Smooth muscle cell (in vitro differentiated cells): ENCODE measurements at regions not wholly inside any gene's neighbourhood (a gene's known extent, or its start where the extent isn't known, plus 50 kb on each side); places are given as distances from the start of the nearest gene placed in this dataset.

Source experiments
- DNase-seq: peaks from one replicate; lab custom pipeline; 2025; ENCODE audit not compliant: unreplicated experiment; lab: John Stamatoyannopoulos, UW
- H2AFZ ChIP-seq: fragments of 200-600 bp; sonication (generic); 2 replicates; pipeline ENCODE4 v1.6.0; 2016; ENCODE audit warnings: antibody characterized with exemption, low read depth, mild to moderate bottlenecking
- H3F3A ChIP-seq: fragments of 200-600 bp; sonication (generic); 2 replicates; pipeline ENCODE4 v1.6.0; 2017; ENCODE audit warnings: antibody characterized with exemption, low read depth
- H3K27ac ChIP-seq: fragments of 200-600 bp; sonication (generic); 2 replicates; pipeline ENCODE4 v1.5.1; 2016; ENCODE audit warnings: low read depth, mild to moderate bottlenecking
- H3K27me3 ChIP-seq: fragments of 200-600 bp; sonication (generic); 2 replicates; pipeline ENCODE4 v1.6.1; 2016; ENCODE audit warnings: low read depth, mild to moderate bottlenecking
- H3K36me3 ChIP-seq: fragments of 200-600 bp; sonication (generic); 2 replicates; pipeline ENCODE4 v1.5.1; 2016; ENCODE audit warnings: low read depth
- H3K4me1 ChIP-seq: fragments of 200-600 bp; sonication (generic); 2 replicates; pipeline ENCODE4 v1.5.1; 2016; ENCODE audit warnings: low read depth
- H3K4me2 ChIP-seq: fragments of 200-600 bp; sonication (generic); 2 replicates; pipeline ENCODE4 v1.6.0; 2016; ENCODE audit warnings: mild to moderate bottlenecking
- H3K4me3 ChIP-seq: fragments of 200-600 bp; sonication (generic); 2 replicates; pipeline ENCODE4 v1.5.1; 2016; ENCODE audit warnings: mild to moderate bottlenecking
- H3K79me2 ChIP-seq: fragments of 200-600 bp; sonication (generic); 2 replicates; pipeline ENCODE4 v1.6.0; 2016; ENCODE audit warnings: low read depth, mild to moderate bottlenecking
- H3K9ac ChIP-seq: fragments of 200-600 bp; sonication (generic); 2 replicates; pipeline ENCODE4 v1.6.0; 2016; ENCODE audit warnings: low read depth
- H3K9me3 ChIP-seq: fragments of 200-600 bp; sonication (generic); replicated peaks from 2 replicates; pipeline ENCODE4 v1.5.1; 2016; ENCODE audit warnings: low read depth
- H4K20me1 ChIP-seq: fragments of 200-600 bp; sonication (generic); 2 replicates; pipeline ENCODE4 v1.6.0; 2016; ENCODE audit warnings: low read depth
- CTCF ChIP-seq: fragments of 200-600 bp; sonication (generic); IDR thresholded peaks from 2 replicates; pipeline ENCODE4 v1.5.1; 2017; ENCODE audit warnings: borderline replicate concordance, mild to moderate bottlenecking, antibody characterized with exemption; ENCODE audit not compliant: insufficient read depth, poor library complexity, severe bottlenecking
- WGBS: methylation state at CpG from one replicate; pipeline ENCODE4 v1.1.7; 2016; ENCODE audit warnings: low lambda C conversion rate; 5-methylcytosine and 5-hydroxymethylcytosine counted together

- no peak for TF ChIP-seq CTCF
- Histone ChIP-seq H3K27ac (peak overlapping the region; percentile 74), H3K4me1 (peaks cover 4% of the 10 kb centered on the region), H3K79me2 (no peaks in the 10 kb centered on the region), H3K9ac (no peak overlapping the region), H3K4me3 (no peak overlapping the region), H3K9me3 (no peaks in the 10 kb centered on the region), H4K20me1 (no peaks in the 10 kb centered on the region), H3F3A (no peaks in the 10 kb centered on the region), H3K4me2 (peak overlapping the region; percentile 78), H2AFZ (peak overlapping the region; percentile 35), H3K27me3 (no peaks in the 10 kb centered on the region), H3K36me3 (no peaks in the 10 kb centered on the region)
- no peak for DNase-seq
- 30% methylated on average over 7 of the region's 7 CpGs for WGBS
Measured at GRCh38 chr5:2861605-2862004, 110.1 kb upstream of the IRX2 start.

DNA sequence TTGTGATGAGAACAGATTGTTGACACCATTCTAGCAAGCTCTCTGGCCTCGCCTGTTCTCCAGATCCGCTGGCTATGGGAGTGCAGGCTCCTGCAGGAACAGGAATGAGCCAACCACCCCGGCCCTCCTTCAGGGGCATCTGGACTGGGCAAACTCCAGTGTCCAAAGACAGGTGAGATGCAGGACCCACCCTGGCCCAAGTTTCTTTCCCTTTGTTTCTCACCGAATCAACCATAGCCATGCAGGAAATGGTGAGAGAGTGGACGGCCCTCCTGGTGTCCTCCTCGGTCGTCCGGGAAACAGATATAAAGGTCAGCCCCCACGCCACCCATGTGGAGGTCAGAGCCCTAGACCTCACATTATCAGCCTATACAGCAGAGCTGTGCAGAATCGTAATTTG lies 108.6 kb upstream of the IRX2 start:
- no peaks in the 10 kb centered on the region for H4K20me1 ChIP-seq
- WGBS = 73% methylated on average over 10 of the region's 10 CpGs
- no peak overlapping the region for H2AFZ ChIP-seq
- H3K4me1 ChIP-seq = peaks cover 4% of the 10 kb centered on the region
- no peaks in the 10 kb centered on the region for H3K79me2 ChIP-seq
- H3K27ac ChIP-seq = no peak overlapping the region
- no peaks in the 10 kb centered on the region for H3K27me3 ChIP-seq
- no peak overlapping the region for H3K9ac ChIP-seq
- no peaks in the 10 kb centered on the region for H3K9me3 ChIP-seq
- no peaks in the 10 kb centered on the region for H3F3A ChIP-seq
- DNase-seq = no peak
- no peak overlapping the region for H3K4me3 ChIP-seq
- H3K36me3 ChIP-seq = no peaks in the 10 kb centered on the region
- no peak overlapping the region for H3K4me2 ChIP-seq
- TF ChIP-seq CTCF = no peak

DNA sequence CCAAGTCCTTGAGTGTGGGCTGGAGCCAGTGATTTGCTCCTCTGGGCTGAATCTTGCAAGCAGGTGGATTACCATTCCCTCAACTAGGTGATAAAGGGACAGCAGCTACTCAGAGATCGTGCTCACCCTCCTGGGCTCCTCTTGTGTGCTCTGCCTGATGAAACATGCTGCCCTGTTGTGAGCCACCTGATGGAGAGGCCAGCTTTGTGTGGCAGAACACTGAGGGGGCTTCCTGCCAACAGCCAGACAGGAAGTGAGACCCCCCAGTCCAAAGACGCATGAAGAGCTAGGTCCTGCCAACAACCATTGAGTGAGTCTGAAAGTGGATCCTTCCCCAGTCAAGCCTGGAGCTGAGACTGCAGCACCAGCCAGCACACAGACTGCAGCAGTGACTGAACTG lies 106.4 kb upstream of the IRX2 start:
- Histone ChIP-seq H3K36me3 (no peaks in the 10 kb centered on the region), H3K4me3 (no peak overlapping the region), H3K79me2 (no peaks in the 10 kb centered on the region), H4K20me1 (no peaks in the 10 kb centered on the region), H2AFZ (no peak overlapping the region), H3K27ac (no peak overlapping the region), H3K9me3 (no peaks in the 10 kb centered on the region), H3F3A (no peaks in the 10 kb centered on the region), H3K27me3 (no peaks in the 10 kb centered on the region), H3K4me2 (no peak overlapping the region), H3K4me1 (peaks cover 4% of the 10 kb centered on the region), H3K9ac (no peak overlapping the region)
- TF ChIP-seq CTCF = no peak
- 92% methylated on average over 2 of the region's 2 CpGs for WGBS
- DNase-seq = no peak

GRCh38 chr5:2856206-2856605 lies 104.7 kb upstream of the IRX2 start:
- TF ChIP-seq CTCF = no peak
- Histone ChIP-seq H3K4me1 (peaks cover 1% of the 10 kb centered on the region), H3K4me3 (no peak overlapping the region), H3F3A (no peaks in the 10 kb centered on the region), H4K20me1 (no peaks in the 10 kb centered on the region), H3K9ac (no peak overlapping the region), H3K27me3 (no peaks in the 10 kb centered on the region), H3K79me2 (no peaks in the 10 kb centered on the region), H3K27ac (no peak overlapping the region), H3K9me3 (no peaks in the 10 kb centered on the region), H3K36me3 (no peaks in the 10 kb centered on the region), H3K4me2 (no peak overlapping the region), H2AFZ (no peak overlapping the region)
- DNase-seq = no peak
- WGBS = 93% methylated on average over 13 of the region's 13 CpGs
